Right cardiac atrium (tissue), 5 donors: ENCODE measurements at regions not wholly inside any gene's neighbourhood (a gene's known extent, or its start where the extent isn't known, plus 50 kb on each side); places are given as distances from the start of the nearest gene placed in this dataset.

Experiments
- ATAC-seq, 2 donors: fragments of 200-7000 bp; cut with Tn5 transposase; one replicate each; pipeline versions ENCODE4 v1.8.0 to v1.9.1; 2020; ENCODE audit warnings: moderate library complexity in 2 of 2, mild to moderate bottlenecking in 1 of 2
- DNase-seq, 3 donors: peaks; one replicate each; pipeline ENCODE4 v3.0.0-alpha.2; 2020
- H3K27ac ChIP-seq: one replicate; pipeline ENCODE4 v1.5.1; 2013; ENCODE audit warnings: mild to moderate bottlenecking, low read length, control low read depth, moderate library complexity
- H3K27me3 ChIP-seq: one replicate; pipeline ENCODE4 v1.6.1; 2013; ENCODE audit not compliant: control insufficient read depth, insufficient read depth
- H3K4me1 ChIP-seq: one replicate; pipeline ENCODE4 v1.6.1; 2013; ENCODE audit warnings: low read length; ENCODE audit not compliant: control insufficient read depth, insufficient read depth
- H3K4me3 ChIP-seq: one replicate; pipeline ENCODE4 v1.5.1; 2013; ENCODE audit warnings: low read length, control low read depth
- H3K9me3 ChIP-seq: one replicate; pipeline ENCODE4 v1.6.1; 2013; ENCODE audit warnings: low read length; ENCODE audit not compliant: control insufficient read depth
- WGBS: extraction: QIAGEN DNeasy Blood & Tissue Kit; methylation state at CpG from one replicate; pipeline ENCODE4 v1.1.7; 2013; 5-methylcytosine and 5-hydroxymethylcytosine counted together
- intact Hi-C, 4 donors: fragments of 100-400 bp; cut with DNase I; formaldehyde crosslinking; loops; one replicate each; pipeline versions ENCODE4 v1.11.0 to v1.14.0; 2022 to 2023
- donor health status: healthy with polysubstance abuse.
- donor health status: DM: no; HTN: yes; CAD: no.
- donor health status: DM: no; HTN: no; CAD: no.
- donor health status: DM: no; HTN: yes; CAD: no; lungs with severe emphysema.
- donor health status: DM: yes; HTN: yes; CAD: no.

DNA sequence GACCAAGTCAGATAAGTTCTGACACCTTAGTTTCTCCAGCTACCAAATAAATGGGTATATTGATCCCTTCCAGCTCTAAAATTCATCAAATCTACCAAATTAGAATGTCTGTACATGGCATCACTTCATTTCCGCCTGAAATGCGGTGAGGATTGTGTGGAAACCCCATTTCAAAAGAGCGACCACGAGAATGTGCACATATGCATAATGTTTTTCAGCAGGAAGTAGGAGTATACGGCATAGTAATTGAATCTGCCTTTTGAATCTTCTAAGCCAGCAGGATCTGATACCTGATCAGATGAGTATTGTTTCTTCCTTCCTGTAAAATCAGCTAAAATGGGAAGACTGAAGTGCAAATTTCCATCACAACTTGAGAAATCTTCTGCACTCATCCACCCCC, 418.6 kb downstream of the TMEM38B start:
- no peaks in the 10 kb centered on the region for H3K9me3 ChIP-seq
- intact Hi-C loops: no loop called here
- no peak overlapping the region for H3K27ac ChIP-seq
- 75% methylated on average over 5 of the region's 5 CpGs for WGBS
- no peaks in the 10 kb centered on the region for H3K4me1 ChIP-seq
- DNase-seq (no peak), ATAC-seq (no peak)
- no peak overlapping the region for H3K4me3 ChIP-seq
- no peaks in the 10 kb centered on the region for H3K27me3 ChIP-seq

DNA sequence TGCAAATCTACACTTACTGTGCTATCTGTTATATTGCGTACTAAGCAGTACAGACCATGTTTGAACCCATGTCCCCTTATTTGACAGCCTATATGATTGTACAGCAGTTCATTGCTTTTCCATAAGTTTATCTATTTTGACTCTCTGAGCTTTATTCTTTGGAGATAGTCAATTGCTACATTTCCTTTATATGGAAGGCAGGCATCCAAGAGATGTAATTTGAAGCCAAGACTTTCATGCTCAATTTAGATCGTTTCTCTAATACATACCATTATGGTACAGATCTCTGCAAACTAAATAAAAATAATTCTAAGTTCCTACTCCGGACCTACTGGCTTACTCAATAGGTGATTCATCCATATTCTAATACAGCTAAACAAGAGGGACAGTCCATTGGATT, 424.8 kb downstream of the TMEM38B start:
- H3K27ac ChIP-seq: no peak overlapping the region
- no peaks in the 10 kb centered on the region for H3K4me1 ChIP-seq
- DNase-seq (no peak), ATAC-seq (no peak)
- no peaks in the 10 kb centered on the region for H3K27me3 ChIP-seq
- H3K4me3 ChIP-seq: no peak overlapping the region
- WGBS: 51% methylated on average over 3 of the region's 3 CpGs
- H3K9me3 ChIP-seq: no peaks in the 10 kb centered on the region
- intact Hi-C loops: no loop called here

DNA sequence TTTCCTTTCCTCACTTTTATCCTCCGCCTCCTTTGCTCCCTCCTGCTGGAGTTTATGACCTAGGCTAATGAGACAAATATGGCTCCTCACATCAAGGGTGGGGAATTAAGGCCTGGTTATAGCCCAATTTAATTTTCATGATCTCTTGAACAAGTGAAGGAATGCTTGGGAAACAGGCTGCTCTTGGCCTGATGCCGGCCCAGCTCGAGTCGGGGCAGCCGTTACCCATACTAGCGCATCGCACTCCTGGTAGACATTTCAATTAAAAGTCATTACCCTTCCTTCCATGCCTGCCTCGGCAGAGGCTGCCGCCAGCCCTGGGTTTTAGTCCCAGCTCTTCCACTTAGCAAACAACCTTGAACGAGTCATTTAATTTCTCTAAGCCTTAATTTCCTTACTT, 425.7 kb downstream of the TMEM38B start:
- 95% methylated on average over 10 of the region's 10 CpGs for WGBS
- no peaks in the 10 kb centered on the region for H3K9me3 ChIP-seq
- H3K4me1 ChIP-seq: no peaks in the 10 kb centered on the region
- no peak for ATAC-seq
- H3K27ac ChIP-seq: no peak overlapping the region
- no peaks in the 10 kb centered on the region for H3K27me3 ChIP-seq
- H3K4me3 ChIP-seq: no peak overlapping the region
- intact Hi-C loops: no loop called here
- DNase-seq: no peak

DNA sequence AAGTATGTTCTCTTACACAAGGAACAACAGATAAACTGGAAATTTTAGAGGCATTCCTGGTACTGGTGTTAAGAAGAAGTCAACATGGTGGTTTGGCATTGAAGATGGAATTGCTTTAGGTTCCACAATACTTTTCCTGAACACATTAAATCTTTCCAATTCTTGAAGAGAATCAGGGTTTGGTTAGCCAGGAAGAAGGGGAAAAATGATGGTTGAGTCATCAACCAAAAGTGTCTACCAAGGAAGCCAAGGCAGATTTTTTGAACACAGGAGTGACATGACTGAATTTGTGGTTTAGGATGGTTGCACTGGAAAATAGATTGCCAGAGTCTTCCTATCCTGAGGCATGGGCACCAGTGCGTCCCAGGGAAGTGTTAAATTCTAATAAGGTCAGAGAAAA, 433.4 kb downstream of the TMEM38B start:
- no peaks in the 10 kb centered on the region for H3K4me1 ChIP-seq
- H3K4me3 ChIP-seq: no peak overlapping the region
- no peak for ATAC-seq
- no peaks in the 10 kb centered on the region for H3K27me3 ChIP-seq
- H3K9me3 ChIP-seq: no peaks in the 10 kb centered on the region
- no peak for DNase-seq
- H3K27ac ChIP-seq: no peak overlapping the region
- WGBS: 90% methylated on average over 1 of the region's 1 CpG
- intact Hi-C loops: no loop called here

DNA sequence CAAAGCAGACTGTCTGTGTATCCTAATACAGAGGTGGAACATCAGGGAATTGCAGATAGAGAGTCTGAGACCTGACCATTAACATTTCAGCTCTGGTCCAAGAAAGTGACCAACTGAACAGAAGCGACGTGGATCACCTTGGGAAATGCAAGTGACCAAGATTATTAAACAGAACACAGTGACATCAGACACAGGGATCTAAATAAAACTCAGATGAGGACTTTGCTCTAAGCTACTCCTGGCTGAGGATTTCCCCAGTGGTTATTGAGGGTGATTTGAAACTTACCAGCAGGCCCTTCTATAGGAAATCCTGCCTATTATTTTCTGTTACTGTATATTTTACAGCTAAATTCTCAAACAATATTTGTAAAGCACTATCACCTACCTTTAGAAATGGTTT, 436.0 kb downstream of the TMEM38B start:
- H3K9me3 ChIP-seq: no peaks in the 10 kb centered on the region
- ATAC-seq (no peak), DNase-seq (no peak)
- no peaks in the 10 kb centered on the region for H3K4me1 ChIP-seq
- WGBS: 77% methylated on average over 2 of the region's 2 CpGs
- H3K4me3 ChIP-seq: no peak overlapping the region
- intact Hi-C loops: no loop called here
- H3K27me3 ChIP-seq: no peaks in the 10 kb centered on the region
- H3K27ac ChIP-seq: no peak overlapping the region

DNA sequence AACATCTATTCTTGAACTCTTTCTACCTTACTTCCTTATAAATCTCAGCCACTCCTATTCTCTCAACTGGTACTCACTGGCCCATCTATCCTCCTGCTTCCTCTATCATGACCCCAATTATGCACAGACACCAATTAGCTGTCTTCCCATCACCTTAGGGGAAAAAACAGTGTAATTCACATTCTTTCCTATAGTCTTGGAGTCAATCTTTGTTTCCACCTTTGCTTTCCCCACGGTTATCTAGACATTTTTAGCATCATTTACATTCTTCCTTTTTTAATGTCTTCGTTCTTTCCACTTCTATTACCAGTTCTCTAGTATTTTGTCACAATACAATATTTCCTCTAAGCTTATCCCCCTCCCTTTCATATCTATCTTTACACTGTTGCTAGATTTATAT, 449.4 kb downstream of the TMEM38B start:
- no peak overlapping the region for H3K4me3 ChIP-seq
- WGBS: 84% methylated on average over 2 of the region's 2 CpGs
- DNase-seq (no peak), ATAC-seq (no peak)
- no peaks in the 10 kb centered on the region for H3K4me1 ChIP-seq
- no peaks in the 10 kb centered on the region for H3K9me3 ChIP-seq
- H3K27ac ChIP-seq: no peak overlapping the region
- no peaks in the 10 kb centered on the region for H3K27me3 ChIP-seq
- intact Hi-C loops: no loop called here

DNA sequence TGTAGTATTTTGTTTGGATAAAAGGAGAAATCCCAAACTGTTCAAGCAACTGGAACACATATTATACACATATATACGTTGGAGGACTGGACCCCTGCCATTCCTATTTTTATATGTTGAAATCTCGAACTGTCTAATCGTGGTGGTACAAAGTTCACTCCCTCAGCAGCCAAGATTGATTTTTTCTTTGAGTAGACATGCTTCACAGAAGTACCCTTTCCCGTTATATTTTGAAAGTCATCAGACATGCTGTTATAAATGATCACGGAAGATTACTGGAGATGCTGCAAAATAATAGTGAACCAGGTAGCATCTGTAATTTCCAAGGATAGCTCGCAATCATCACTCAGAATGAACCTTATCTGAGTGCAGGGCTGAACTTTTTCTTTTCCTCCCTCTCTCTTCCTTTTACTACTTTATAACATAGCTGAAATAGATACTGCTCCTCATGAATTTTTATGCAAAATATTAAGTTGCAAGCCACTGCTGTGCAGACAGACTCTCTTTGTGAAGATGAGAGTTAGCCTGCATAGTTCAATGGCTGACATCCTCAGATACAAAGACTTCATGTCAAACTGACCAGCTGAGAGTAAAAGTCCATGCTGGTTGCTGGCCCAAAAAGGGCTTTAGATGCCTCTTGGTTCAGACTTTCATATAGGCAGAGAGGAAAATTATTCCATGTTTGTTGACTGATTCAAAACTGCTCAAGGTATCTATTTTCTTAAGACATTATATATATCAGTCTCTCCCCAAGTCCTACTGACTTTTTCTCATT, 451.9 kb downstream of the TMEM38B start:
- Histone ChIP-seq H3K27me3 (no peaks in the 10 kb centered on the region), H3K4me3 (no peak overlapping the region), H3K9me3 (no peaks in the 10 kb centered on the region), H3K4me1 (no peaks in the 10 kb centered on the region), H3K27ac (no peak overlapping the region)
- ATAC-seq (no peak), DNase-seq (no peak)
- intact Hi-C loops: no loop called here
- 55% methylated on average over 6 of the region's 6 CpGs for WGBS

DNA sequence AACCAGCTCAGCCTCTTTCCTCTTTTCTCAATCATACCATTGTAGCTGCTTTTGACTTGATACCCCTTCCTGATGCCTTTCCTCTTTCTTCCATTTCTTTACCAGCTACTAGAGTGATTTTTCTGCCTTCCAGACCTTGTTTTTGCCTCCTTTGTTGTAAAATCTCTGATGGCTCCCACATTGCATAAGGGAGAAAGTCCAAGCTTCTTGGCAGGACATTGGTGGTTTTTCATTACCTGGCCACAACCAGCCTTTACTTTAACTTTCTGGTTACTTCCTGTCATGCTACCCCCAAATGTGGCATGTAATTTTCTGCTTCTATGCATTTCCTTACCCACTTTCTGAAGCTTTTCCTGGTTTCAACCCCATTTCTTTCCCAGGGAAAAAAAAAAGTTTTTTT, 452.5 kb downstream of the TMEM38B start:
- Histone ChIP-seq H3K27ac (no peak overlapping the region), H3K27me3 (no peaks in the 10 kb centered on the region), H3K9me3 (no peaks in the 10 kb centered on the region), H3K4me3 (no peak overlapping the region), H3K4me1 (no peaks in the 10 kb centered on the region)
- intact Hi-C loops: no loop called here
- no peak for ATAC-seq
- no peak for DNase-seq

DNA sequence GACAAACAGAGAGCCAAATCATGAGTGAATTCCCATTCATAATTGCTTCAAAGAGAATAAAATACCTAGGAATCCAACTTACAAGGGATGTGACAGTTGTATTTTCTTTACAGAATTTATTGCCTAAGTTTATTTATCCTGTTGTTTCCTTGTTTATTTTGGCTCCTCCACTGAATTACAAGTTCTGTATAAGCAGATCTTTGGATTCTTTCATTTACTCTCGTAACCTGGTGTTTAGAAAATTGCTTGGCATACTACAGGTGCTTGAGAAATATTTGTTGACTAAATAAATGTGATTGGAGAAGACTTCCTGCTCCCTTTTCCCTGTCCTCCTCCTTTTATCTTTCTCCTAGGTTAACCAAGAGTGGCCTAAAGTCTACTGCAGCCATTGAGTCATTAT, 455.6 kb downstream of the TMEM38B start:
- Histone ChIP-seq H3K4me1 (no peaks in the 10 kb centered on the region), H3K9me3 (no peaks in the 10 kb centered on the region), H3K27me3 (no peaks in the 10 kb centered on the region), H3K27ac (no peak overlapping the region), H3K4me3 (no peak overlapping the region)
- WGBS: 80% methylated on average over 1 of the region's 1 CpG
- no peak for DNase-seq
- intact Hi-C loops: no loop called here
- no peak for ATAC-seq

DNA sequence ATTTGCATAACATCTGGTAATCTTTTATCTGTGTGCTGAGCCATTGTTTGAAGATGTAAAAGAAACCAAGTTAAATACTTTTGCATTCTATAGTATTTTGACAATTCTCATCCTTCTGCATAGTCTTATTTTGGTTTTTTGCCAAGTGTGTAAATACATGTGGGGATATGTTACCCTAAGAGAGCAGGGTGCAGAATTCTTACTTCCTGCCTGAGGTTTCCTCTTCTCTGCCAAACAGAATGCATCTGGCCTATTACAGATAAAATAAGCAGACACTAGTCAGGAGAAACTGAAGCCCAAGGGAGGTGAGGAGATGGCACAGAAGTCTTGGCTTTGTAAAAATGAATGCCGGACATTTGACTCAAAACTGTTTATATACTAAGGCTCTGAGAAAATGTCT, 462.1 kb downstream of the TMEM38B start:
- WGBS: 55% methylated on average over 1 of the region's 1 CpG
- ATAC-seq: no peak

DNA sequence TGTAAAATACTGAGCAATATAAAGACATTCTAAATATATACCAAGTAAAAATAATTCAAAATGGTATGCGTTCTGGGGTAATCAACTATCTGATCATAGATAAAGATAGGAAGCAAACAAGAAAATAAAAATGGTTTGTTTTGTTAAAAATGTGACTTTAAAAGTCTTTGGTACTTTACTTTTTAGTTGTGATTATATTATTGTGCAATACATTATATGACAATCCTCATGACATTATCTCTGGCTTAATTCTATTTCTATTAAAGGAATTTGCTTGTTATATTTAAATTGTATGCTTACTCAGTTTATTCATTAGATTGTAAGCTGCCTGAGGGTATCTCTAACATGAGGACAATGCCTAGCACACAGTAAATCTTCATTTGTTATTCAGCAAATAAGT, 477.9 kb downstream of the TMEM38B start:
- ATAC-seq (no peak), DNase-seq (no peak)
- Histone ChIP-seq H3K27me3 (no peaks in the 10 kb centered on the region), H3K4me1 (no peaks in the 10 kb centered on the region), H3K4me3 (no peak overlapping the region), H3K9me3 (no peaks in the 10 kb centered on the region), H3K27ac (no peak overlapping the region)
- 72% methylated on average over 1 of the region's 1 CpG for WGBS
- intact Hi-C loops: no loop called here

More for the DNA sequence above, 462.1 kb downstream of the TMEM38B start:
- Histone ChIP-seq H3K9me3 (no peaks in the 10 kb centered on the region), H3K4me1 (no peaks in the 10 kb centered on the region), H3K4me3 (no peak overlapping the region), H3K27ac (no peak overlapping the region), H3K27me3 (no peaks in the 10 kb centered on the region)
- DNase-seq: no peak
- intact Hi-C loops: no loop called here

DNA sequence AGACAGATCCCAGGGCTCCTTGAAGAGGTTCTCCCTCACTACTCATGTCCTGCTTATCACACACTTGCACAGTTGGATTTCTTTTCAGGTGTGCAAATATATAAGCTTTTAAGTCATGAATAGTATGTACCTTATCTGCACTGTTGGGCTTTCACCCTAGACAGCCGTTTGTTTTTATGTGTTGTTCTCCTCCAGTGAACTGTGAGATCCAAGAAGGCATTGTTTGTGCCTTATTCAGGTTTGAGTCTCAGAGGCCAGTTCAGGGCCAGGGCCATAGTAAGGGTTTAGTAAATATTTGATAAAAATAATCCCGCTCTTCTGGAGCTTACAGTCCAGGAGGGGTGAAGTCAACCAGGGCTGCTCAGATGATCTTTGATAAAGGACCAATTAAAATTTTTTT, 480.0 kb downstream of the TMEM38B start:
- H3K4me3 ChIP-seq: no peak overlapping the region
- H3K27ac ChIP-seq: no peak overlapping the region
- no peak for ATAC-seq
- intact Hi-C loops: no loop called here
- no peaks in the 10 kb centered on the region for H3K27me3 ChIP-seq
- no peak for DNase-seq
- H3K4me1 ChIP-seq: no peaks in the 10 kb centered on the region
- WGBS: 69% methylated on average over 2 of the region's 2 CpGs
- no peaks in the 10 kb centered on the region for H3K9me3 ChIP-seq
